ENCODE measurements at regions not wholly inside any gene's neighbourhood (a gene's known extent, or its start where the extent isn't known, plus 50 kb on each side); places are given as distances from the start of the nearest gene placed in this dataset.

- H4K5ac ChIP-seq (ENCODE audit: low read depth, low read length), result no peak overlapping the region
- no peak overlapping the region for H3K4me2 ChIP-seq (ENCODE audit: low read depth, low read length)
- H3K9me3 ChIP-seq (ENCODE audit: control insufficient read depth, insufficient read depth, low read length), result 0 out of 2 replicates have a peak, but pooled peaks cover 6% of the 10 kb centered on the region
- H2AFZ ChIP-seq (replicated peaks; ENCODE audit: low read length, poor library complexity), result no peak overlapping the region
- CTCF ChIA-PET, result no interaction called here
- H4K91ac ChIP-seq (ENCODE audit: insufficient read depth, low read depth, low read length), result no peak overlapping the region
- H2BK20ac ChIP-seq (ENCODE audit: low read depth, low read length), result no peak overlapping the region
- H3K4me1 ChIP-seq (ENCODE audit: control insufficient read depth, insufficient read depth, low read length), result no peaks in the 10 kb centered on the region
- no peak overlapping the region for H3K14ac ChIP-seq (replicated peaks; ENCODE audit: low read depth, low read length)
- no peak overlapping the region for H2AK9ac ChIP-seq (replicated peaks; ENCODE audit: low read depth, low read length, poor library complexity)
- intact Hi-C loops (cut with micrococcal nuclease) (no loop called here), in situ Hi-C loops (cut with MboI; ENCODE audit: low sequenced_read_pairs) (no loop called here), dilution Hi-C loops (cut with HindIII; ENCODE audit: low sequenced_read_pairs, unreplicated experiment) (no loop called here)
- H4K20me1 ChIP-seq (ENCODE audit: insufficient read depth, low read length), result no peaks in the 10 kb centered on the region
- no peak for TF ChIP-seq NFE2L2 (IDR thresholded peaks at IDR 0.05; ENCODE audit: low read depth, low read length)
- TF ChIP-seq BHLHE40 (IDR thresholded peaks at IDR 0.05; ENCODE audit: low read depth, low read length), result no peak
- TF ChIP-seq USF2 (IDR thresholded peaks at IDR 0.05; ENCODE audit: low read depth, low read length), result no peak
- TF ChIP-seq ELK1 (IDR thresholded peaks at IDR 0.05; ENCODE audit: borderline replicate concordance, low read depth, low read length), result no peak
- TF ChIP-seq CHD1 (IDR thresholded peaks at IDR 0.05; ENCODE audit: low read depth, low read length), result no peak
- no peak for TF ChIP-seq MAFK (IDR thresholded peaks at IDR 0.05; ENCODE audit: low read depth, low read length)
- TF ChIP-seq POLR2A (IDR thresholded peaks at IDR 0.05; ENCODE audit: low read depth, low read length), result no peak
- TF ChIP-seq RCOR1 (IDR thresholded peaks at IDR 0.05; ENCODE audit: insufficient replicate concordance, low read length), result no peak
- no peak for TF ChIP-seq CTCF (conservative IDR thresholded peaks at IDR 0.05; ENCODE audit: low read depth, low read length)
- TF ChIP-seq FOS (IDR thresholded peaks at IDR 0.05; ENCODE audit: low read depth, low read length), result no peak
- TF ChIP-seq MXI1 (IDR thresholded peaks at IDR 0.05; ENCODE audit: borderline replicate concordance, low read depth, low read length), result no peak
- no peak for TF ChIP-seq SMC3 (IDR thresholded peaks at IDR 0.05; ENCODE audit: low read depth, low read length)
- no peak for TF ChIP-seq RAD21 (IDR thresholded peaks at IDR 0.05; ENCODE audit: low read length)
- WGBS, 2 experiments (ENCODE audit: extremely low coverage in 2 of 2, insufficient read length in 1 of 2), result no CpG with 5 or more reads among the region's 2 CpGs
- H2AK5ac ChIP-seq (ENCODE audit: low read depth, low read length), result no peak overlapping the region
- no peak overlapping the region for H3K56ac ChIP-seq (ENCODE audit: extremely low read depth, insufficient read depth, low read length)
- no peak overlapping the region for H2BK15ac ChIP-seq (ENCODE audit: low read depth, low read length)
- H3K27ac ChIP-seq (ENCODE audit: insufficient read depth, low read length), result no peak overlapping the region
- BruUV-seq (replicated peaks), result no TSS peak
- no peak overlapping the region for H3K23ac ChIP-seq (ENCODE audit: low read depth, low read length)
- DNase-seq (peak; percentile 31), ATAC-seq (ENCODE audit: low read depth) (peak; percentile 37; the same call in 1 of the 2 replicates)
- H3K18ac ChIP-seq (ENCODE audit: low read depth, low read length), result no peak overlapping the region
- no peaks in the 10 kb centered on the region for H3K27me3 ChIP-seq (ENCODE audit: control insufficient read depth, insufficient read depth, low read length)
- H3K9ac ChIP-seq (ENCODE audit: low read depth, low read length), result no peak overlapping the region
- H3K4me3 ChIP-seq (ENCODE audit: insufficient read depth, low read depth, low read length), result no peak overlapping the region
- no peaks in the 10 kb centered on the region for H3K79me1 ChIP-seq (ENCODE audit: low read depth in 1 of 2, low read length in 2 of 2)
- H2BK120ac ChIP-seq (ENCODE audit: low read depth, low read length), result no peak overlapping the region
- H3K36me3 ChIP-seq (ENCODE audit: control insufficient read depth, insufficient read depth, low read length), result no peaks in the 10 kb centered on the region
- no peak overlapping the region for H2BK5ac ChIP-seq (ENCODE audit: low read depth, low read length, poor library complexity, severe bottlenecking)
- H4K8ac ChIP-seq (ENCODE audit: low read depth in 2 of 2, low read length in 2 of 2), result no peak overlapping the region
- no peak overlapping the region for H3K4ac ChIP-seq (ENCODE audit: low read depth, low read length)
- POLR2A ChIA-PET (ENCODE audit: unreplicated experiment), result no interaction called here
- no peaks in the 10 kb centered on the region for H3K9me1 ChIP-seq (ENCODE audit: insufficient read depth, low read length)
Observed at GRCh38 chr6:10276106-10276505, 138.8 kb downstream of the TFAP2A start.
